ENCODE measurements at regions not wholly inside any gene's neighbourhood (a gene's known extent, or its start where the extent isn't known, plus 50 kb on each side); places are given as distances from the start of the nearest gene placed in this dataset.

DNA sequence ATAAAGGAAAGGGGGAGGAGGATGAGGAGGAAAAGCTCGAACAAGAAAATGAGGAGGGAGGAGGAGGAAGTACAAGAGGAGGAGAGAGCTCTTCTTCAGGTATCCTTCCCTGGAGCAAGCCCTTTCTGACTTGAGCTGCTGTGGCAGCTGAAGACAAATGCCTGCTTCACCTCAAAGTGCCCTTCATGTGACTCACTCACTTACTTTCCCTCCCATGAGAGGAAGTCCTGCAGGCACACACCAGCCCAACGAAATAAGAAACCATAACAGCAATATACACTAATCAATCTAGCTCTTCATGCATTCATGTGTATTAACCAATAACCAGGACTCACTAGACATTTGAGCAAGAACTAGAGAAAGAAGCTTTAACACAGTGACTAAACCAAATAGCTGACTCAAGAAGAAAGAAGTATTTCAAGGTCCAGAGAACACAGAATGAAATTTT is 251.9 kb downstream of the IGSF11 start:
- Histone ChIP-seq H3K4me3 (no peak overlapping the region), H3K4me1 (no peaks in the 10 kb centered on the region), H3K27me3 (ENCODE audit: low read depth) (no peaks in the 10 kb centered on the region), H3K36me3 (no peaks in the 10 kb centered on the region), H3K27ac (replicated peaks) (no peak overlapping the region), H3K9me3 (replicated peaks) (no peaks in the 10 kb centered on the region)
- TF ChIP-seq, protein P1, sequence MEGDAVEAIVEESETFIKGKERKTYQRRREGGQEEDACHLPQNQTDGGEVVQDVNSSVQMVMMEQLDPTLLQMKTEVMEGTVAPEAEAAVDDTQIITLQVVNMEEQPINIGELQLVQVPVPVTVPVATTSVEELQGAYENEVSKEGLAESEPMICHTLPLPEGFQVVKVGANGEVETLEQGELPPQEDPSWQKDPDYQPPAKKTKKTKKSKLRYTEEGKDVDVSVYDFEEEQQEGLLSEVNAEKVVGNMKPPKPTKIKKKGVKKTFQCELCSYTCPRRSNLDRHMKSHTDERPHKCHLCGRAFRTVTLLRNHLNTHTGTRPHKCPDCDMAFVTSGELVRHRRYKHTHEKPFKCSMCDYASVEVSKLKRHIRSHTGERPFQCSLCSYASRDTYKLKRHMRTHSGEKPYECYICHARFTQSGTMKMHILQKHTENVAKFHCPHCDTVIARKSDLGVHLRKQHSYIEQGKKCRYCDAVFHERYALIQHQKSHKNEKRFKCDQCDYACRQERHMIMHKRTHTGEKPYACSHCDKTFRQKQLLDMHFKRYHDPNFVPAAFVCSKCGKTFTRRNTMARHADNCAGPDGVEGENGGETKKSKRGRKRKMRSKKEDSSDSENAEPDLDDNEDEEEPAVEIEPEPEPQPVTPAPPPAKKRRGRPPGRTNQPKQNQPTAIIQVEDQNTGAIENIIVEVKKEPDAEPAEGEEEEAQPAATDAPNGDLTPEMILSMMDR (IDR thresholded peaks at IDR 0.05; ENCODE audit: borderline replicate concordance): no peak
- DNase-seq: no peak
- intact Hi-C loops (cut with micrococcal nuclease): no loop called here

GRCh38 chr3:118785415-118785814 is 249.2 kb downstream of the IGSF11 start:
- no peak for DNase-seq
- TF ChIP-seq, protein P1 (IDR thresholded peaks at IDR 0.05; ENCODE audit: borderline replicate concordance): no peak
- Histone ChIP-seq H3K27me3 (ENCODE audit: low read depth) (no peaks in the 10 kb centered on the region), H3K4me3 (no peak overlapping the region), H3K27ac (replicated peaks) (no peak overlapping the region), H3K4me1 (no peaks in the 10 kb centered on the region), H3K9me3 (replicated peaks) (no peaks in the 10 kb centered on the region), H3K36me3 (no peaks in the 10 kb centered on the region)
- intact Hi-C loops (cut with micrococcal nuclease): no loop called here

DNA sequence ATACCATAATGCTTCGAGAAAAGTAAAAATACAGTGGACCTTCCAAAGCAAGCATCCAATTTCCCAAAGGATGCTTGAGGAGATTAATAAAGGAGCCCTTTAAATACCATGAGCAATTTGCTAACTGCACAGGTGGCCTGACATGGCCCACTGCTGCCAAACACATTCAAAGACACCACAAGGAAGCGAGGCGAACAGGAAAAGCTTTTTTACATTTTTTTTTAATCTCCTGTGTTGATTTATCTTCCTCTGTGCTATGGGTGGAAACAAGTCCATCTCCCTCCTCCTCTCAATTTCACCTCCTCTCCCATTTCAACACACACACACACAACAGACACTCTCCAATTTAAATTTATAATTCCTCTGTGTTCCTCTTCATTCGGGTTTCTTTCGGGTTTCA is 243.4 kb downstream of the IGSF11 start:
- Histone ChIP-seq H3K27ac (replicated peaks) (no peak overlapping the region), H3K9me3 (replicated peaks) (no peaks in the 10 kb centered on the region), H3K4me1 (no peaks in the 10 kb centered on the region), H3K27me3 (ENCODE audit: low read depth) (no peaks in the 10 kb centered on the region), H3K36me3 (no peaks in the 10 kb centered on the region), H3K4me3 (no peak overlapping the region)
- TF ChIP-seq, protein P1 (IDR thresholded peaks at IDR 0.05; ENCODE audit: borderline replicate concordance): no peak
- no peak for DNase-seq
- intact Hi-C loops (cut with micrococcal nuclease): no loop called here

DNA sequence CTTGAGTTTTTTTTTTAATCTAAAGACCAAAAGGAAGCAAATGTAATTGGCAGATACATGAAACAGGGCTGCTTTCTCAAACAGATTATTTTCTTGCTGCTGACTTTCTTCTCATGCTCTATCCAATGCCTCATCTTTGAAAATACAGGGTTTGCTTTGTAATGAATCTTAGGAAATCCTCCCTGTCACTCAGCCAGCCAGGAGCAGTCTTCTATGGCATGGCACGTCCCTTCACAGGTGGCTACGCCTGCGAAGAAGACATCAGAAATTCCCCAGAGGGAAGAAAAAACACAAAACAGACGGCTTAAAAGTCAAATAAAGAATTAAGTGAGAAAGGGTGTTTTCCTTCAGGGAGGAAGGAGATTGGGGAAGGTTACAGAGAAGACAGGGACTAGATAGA is 242.5 kb downstream of the IGSF11 start:
- no peaks in the 10 kb centered on the region for H3K36me3 ChIP-seq
- H3K27ac ChIP-seq (replicated peaks): no peak overlapping the region
- DNase-seq: no peak
- H3K4me1 ChIP-seq: no peaks in the 10 kb centered on the region
- no peak overlapping the region for H3K4me3 ChIP-seq
- TF ChIP-seq, protein P1 (IDR thresholded peaks at IDR 0.05; ENCODE audit: borderline replicate concordance): no peak
- intact Hi-C loops (cut with micrococcal nuclease): no loop called here
- H3K9me3 ChIP-seq (replicated peaks): no peaks in the 10 kb centered on the region
- H3K27me3 ChIP-seq (ENCODE audit: low read depth): no peaks in the 10 kb centered on the region

GRCh38 chr3:118793176-118793575 is 241.5 kb downstream of the IGSF11 start:
- H3K36me3 ChIP-seq: no peaks in the 10 kb centered on the region
- TF ChIP-seq, protein P1 (IDR thresholded peaks at IDR 0.05; ENCODE audit: borderline replicate concordance): no peak
- H3K27me3 ChIP-seq (ENCODE audit: low read depth): no peaks in the 10 kb centered on the region
- H3K27ac ChIP-seq (replicated peaks): no peak overlapping the region
- no peak for DNase-seq
- no peaks in the 10 kb centered on the region for H3K9me3 ChIP-seq (replicated peaks)
- H3K4me1 ChIP-seq: no peaks in the 10 kb centered on the region
- H3K4me3 ChIP-seq: no peak overlapping the region
- intact Hi-C loops (cut with micrococcal nuclease): no loop called here

DNA sequence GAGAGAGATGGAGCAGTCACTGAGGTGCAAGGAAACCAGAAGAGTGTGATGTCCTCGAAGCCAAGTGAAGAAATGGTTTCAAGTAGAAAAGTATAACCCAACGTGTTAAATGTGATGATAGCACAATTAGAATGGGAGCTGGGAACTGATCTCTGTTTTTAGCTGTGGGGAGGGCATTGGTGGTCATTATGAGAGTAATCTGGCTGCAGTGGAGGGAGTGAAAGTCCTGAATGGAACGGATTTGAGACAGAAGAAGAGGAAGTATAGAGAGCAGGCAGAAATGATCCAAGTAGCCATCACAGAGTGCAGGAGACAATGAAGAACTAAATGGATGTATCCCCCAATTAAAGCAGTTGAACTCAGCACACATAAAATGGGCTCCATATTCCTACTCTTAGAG is 235.3 kb downstream of the IGSF11 start:
- no peaks in the 10 kb centered on the region for H3K9me3 ChIP-seq (replicated peaks)

More for the DNA sequence above, 235.3 kb downstream of the IGSF11 start:
- H3K27ac ChIP-seq (replicated peaks): no peak overlapping the region
- DNase-seq: no peak
- H3K27me3 ChIP-seq (ENCODE audit: low read depth): no peaks in the 10 kb centered on the region
- TF ChIP-seq, protein P1 (IDR thresholded peaks at IDR 0.05; ENCODE audit: borderline replicate concordance): no peak
- intact Hi-C loops (cut with micrococcal nuclease): no loop called here
- H3K36me3 ChIP-seq: no peaks in the 10 kb centered on the region
- no peak overlapping the region for H3K4me3 ChIP-seq
- H3K4me1 ChIP-seq: peaks cover 6% of the 10 kb centered on the region
